ENCODE measurements at regions not wholly inside any gene's neighbourhood (a gene's known extent, or its start where the extent isn't known, plus 50 kb on each side); places are given as distances from the start of the nearest gene placed in this dataset.

DNA sequence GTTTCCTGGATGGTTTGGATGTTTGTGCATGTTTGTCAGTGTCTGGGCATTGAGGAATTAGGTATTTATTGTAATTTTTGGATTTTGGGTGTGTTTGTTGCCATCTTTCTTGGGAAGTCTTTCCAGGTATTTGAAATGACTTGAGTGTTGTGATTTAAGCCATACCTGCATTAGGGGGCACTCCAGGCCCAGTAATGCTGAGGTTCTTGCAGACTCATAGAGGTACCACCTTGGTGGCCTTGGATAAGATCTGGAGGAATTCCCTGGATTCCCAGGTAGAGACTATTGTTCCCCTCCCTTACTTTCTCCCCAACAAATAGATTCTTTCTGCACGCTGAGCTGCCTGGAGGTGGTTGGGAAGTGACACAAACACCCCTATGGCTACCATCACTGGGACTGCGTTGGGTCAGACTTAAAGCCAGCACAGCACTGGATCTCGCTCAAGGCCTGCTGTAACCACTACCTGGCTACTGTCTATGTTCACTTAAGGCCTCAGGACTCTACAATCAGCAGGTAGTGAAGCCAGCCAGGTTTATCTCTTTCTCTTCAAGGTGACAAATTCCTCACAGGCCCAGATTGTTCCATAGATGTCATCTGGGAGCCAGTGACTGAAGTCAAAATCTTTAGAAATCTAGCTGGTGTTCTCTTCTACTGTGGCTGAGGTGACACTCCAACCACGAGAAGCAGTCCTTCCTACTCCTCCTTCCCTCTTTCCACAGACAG lies 643.6 kb downstream of the PDHA2 start:
- Mint-ChIP-seq H3K4me1 (peaks cover 8% of the 10 kb centered on the region; the same call in 2 of the 3 replicates), H3K9me3 (peaks cover 40% of the 10 kb centered on the region), H3K27me3 (ENCODE audit: insufficient read depth, low read depth, poor library complexity) (peaks cover 3% of the 10 kb centered on the region), H3K27ac (no peak overlapping the region), H3K36me3 (ENCODE audit: low read depth) (peaks cover 43% of the 10 kb centered on the region), H3K4me3 (no peak overlapping the region)
- ATAC-seq (peak; percentile 37; the same call in 2 of the 3 replicates), DNase-seq (ENCODE audit: low spot score) (peak; percentile 53)
- H3K4me3 ChIP-seq: no peak overlapping the region
- TF ChIP-seq ZNF114 (CRISPR knock-in tag; IDR thresholded peaks at IDR 0.05): no peak
- TF ChIP-seq, protein P1, sequence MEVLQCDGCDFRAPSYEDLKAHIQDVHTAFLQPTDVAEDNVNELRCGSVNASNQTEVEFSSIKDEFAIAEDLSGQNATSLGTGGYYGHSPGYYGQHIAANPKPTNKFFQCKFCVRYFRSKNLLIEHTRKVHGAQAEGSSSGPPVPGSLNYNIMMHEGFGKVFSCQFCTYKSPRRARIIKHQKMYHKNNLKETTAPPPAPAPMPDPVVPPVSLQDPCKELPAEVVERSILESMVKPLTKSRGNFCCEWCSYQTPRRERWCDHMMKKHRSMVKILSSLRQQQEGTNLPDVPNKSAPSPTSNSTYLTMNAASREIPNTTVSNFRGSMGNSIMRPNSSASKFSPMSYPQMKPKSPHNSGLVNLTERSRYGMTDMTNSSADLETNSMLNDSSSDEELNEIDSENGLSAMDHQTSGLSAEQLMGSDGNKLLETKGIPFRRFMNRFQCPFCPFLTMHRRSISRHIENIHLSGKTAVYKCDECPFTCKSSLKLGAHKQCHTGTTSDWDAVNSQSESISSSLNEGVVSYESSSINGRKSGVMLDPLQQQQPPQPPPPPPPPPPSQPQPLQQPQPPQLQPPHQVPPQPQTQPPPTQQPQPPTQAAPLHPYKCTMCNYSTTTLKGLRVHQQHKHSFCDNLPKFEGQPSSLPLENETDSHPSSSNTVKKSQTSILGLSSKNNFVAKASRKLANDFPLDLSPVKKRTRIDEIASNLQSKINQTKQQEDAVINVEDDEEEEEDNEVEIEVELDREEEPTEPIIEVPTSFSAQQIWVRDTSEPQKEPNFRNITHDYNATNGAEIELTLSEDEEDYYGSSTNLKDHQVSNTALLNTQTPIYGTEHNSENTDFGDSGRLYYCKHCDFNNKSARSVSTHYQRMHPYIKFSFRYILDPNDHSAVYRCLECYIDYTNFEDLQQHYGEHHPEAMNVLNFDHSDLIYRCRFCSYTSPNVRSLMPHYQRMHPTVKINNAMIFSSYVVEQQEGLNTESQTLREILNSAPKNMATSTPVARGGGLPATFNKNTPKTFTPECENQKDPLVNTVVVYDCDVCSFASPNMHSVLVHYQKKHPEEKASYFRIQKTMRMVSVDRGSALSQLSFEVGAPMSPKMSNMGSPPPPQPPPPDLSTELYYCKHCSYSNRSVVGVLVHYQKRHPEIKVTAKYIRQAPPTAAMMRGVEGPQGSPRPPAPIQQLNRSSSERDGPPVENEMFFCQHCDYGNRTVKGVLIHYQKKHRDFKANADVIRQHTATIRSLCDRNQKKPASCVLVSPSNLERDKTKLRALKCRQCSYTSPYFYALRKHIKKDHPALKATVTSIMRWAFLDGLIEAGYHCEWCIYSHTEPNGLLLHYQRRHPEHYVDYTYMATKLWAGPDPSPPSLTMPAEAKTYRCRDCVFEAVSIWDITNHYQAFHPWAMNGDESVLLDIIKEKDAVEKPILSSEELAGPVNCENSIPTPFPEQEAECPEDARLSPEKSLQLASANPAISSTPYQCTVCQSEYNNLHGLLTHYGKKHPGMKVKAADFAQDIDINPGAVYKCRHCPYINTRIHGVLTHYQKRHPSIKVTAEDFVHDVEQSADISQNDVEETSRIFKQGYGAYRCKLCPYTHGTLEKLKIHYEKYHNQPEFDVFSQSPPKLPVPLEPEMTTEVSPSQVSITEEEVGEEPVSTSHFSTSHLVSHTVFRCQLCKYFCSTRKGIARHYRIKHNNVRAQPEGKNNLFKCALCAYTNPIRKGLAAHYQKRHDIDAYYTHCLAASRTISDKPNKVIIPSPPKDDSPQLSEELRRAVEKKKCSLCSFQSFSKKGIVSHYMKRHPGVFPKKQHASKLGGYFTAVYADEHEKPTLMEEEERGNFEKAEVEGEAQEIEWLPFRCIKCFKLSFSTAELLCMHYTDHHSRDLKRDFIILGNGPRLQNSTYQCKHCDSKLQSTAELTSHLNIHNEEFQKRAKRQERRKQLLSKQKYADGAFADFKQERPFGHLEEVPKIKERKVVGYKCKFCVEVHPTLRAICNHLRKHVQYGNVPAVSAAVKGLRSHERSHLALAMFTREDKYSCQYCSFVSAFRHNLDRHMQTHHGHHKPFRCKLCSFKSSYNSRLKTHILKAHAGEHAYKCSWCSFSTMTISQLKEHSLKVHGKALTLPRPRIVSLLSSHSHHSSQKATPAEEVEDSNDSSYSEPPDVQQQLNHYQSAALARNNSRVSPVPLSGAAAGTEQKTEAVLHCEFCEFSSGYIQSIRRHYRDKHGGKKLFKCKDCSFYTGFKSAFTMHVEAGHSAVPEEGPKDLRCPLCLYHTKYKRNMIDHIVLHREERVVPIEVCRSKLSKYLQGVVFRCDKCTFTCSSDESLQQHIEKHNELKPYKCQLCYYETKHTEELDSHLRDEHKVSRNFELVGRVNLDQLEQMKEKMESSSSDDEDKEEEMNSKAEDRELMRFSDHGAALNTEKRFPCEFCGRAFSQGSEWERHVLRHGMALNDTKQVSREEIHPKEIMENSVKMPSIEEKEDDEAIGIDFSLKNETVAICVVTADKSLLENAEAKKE (CRISPR knock-in tag; IDR thresholded peaks at IDR 0.05): 0 out of 2 replicates have a peak, but pooled peaks have one; percentile 25
- TF ChIP-seq, protein P2, sequence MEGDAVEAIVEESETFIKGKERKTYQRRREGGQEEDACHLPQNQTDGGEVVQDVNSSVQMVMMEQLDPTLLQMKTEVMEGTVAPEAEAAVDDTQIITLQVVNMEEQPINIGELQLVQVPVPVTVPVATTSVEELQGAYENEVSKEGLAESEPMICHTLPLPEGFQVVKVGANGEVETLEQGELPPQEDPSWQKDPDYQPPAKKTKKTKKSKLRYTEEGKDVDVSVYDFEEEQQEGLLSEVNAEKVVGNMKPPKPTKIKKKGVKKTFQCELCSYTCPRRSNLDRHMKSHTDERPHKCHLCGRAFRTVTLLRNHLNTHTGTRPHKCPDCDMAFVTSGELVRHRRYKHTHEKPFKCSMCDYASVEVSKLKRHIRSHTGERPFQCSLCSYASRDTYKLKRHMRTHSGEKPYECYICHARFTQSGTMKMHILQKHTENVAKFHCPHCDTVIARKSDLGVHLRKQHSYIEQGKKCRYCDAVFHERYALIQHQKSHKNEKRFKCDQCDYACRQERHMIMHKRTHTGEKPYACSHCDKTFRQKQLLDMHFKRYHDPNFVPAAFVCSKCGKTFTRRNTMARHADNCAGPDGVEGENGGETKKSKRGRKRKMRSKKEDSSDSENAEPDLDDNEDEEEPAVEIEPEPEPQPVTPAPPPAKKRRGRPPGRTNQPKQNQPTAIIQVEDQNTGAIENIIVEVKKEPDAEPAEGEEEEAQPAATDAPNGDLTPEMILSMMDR (conservative IDR thresholded peaks at IDR 0.05; ENCODE audit: low read depth in 2 of 2): peak; percentile 51 to 72
- TF ChIP-seq EZH2 (IDR thresholded peaks at IDR 0.05; ENCODE audit: low read depth, unreplicated experiment): no peak
- H3F3A ChIP-seq (replicated peaks; ENCODE audit: low read depth): no peaks in the 10 kb centered on the region
- no peak overlapping the region for H3K4me2 ChIP-seq
- no peaks in the 10 kb centered on the region for H3K79me2 ChIP-seq (replicated peaks; ENCODE audit: insufficient read depth)
- H3K4me1 ChIP-seq (ENCODE audit: insufficient read depth): peaks cover 9% of the 10 kb centered on the region
- H3K36me3 ChIP-seq (ENCODE audit: insufficient read depth): no peaks in the 10 kb centered on the region
- peaks cover 6% of the 10 kb centered on the region; the same call in 1 of the 2 replicates for H3K9me2 ChIP-seq (ENCODE audit: insufficient read depth)
- no peak overlapping the region for H2AFZ ChIP-seq
- H3K27me3 ChIP-seq (ENCODE audit: insufficient read depth): no peaks in the 10 kb centered on the region
- H4K20me1 ChIP-seq (replicated peaks; ENCODE audit: insufficient read depth): no peaks in the 10 kb centered on the region
- no peak overlapping the region for H3K27ac ChIP-seq (ENCODE audit: low read depth)

Measured in GM23338 (cell line).